Activated T-cell treated with anti-CD3 and anti-CD28 coated beads for 4 hours (primary cell): ENCODE measurements at regions not wholly inside any gene's neighbourhood (a gene's known extent, or its start where the extent isn't known, plus 50 kb on each side); places are given as distances from the start of the nearest gene placed in this dataset.
"Not testable (repeated sequence)": the region's sequence is repeated elsewhere in the genome, so short reads cannot be mapped to it uniquely, and the experiment has no call there.

Source experiments
- DNase-seq: peaks from one replicate; pipeline ENCODE4 v3.0.0-alpha.2; 2020

DNA sequence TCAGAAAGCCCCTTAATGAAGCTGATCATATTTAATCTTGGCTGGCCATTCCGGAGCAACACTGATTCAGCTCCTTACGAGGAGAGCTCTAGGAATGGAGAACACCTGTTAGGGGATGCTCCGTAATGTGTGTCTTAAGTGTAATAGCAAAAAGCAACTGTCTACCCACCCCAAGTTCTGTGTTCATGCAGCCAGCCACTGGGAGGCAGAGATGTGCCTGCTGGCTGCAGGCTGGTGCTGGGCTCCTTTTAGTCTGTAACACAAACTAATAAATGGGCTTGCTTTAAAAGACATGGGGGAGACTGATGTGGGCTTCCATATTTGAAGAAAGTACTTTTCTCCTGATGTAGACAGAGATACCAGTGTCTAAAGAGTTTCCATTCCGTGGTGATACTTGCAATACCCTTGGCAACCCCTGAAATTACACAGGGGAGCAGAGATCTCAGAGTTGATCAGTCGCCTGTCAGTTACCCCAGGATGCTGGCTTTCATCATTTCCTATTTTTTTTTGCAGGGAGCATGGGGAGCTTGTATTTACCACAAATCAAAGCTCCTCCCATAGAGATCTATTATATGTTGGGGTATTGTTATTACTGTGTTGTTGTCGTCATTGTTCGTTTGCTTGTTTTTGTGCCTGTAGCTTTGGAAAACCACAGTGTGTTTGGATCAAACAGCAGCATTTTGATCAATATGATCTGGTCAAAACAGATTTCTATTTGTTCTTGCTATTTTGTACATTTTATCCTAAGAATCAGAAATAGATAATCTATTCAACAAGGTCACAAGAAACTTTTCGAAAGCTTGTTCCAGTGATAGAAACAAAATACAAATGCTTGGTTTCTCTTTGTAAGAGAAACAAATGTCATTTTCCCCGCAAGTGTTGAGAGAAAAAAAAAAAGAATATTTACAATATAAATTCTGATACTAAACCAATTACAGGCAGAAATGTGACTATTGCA is 65.8 kb downstream of the MTX3 start:
- DNase-seq: no peak

- no peak for DNase-seq
Observed at GRCh38 chr5:79923431-79923830, 67.6 kb downstream of the MTX3 start.

DNA sequence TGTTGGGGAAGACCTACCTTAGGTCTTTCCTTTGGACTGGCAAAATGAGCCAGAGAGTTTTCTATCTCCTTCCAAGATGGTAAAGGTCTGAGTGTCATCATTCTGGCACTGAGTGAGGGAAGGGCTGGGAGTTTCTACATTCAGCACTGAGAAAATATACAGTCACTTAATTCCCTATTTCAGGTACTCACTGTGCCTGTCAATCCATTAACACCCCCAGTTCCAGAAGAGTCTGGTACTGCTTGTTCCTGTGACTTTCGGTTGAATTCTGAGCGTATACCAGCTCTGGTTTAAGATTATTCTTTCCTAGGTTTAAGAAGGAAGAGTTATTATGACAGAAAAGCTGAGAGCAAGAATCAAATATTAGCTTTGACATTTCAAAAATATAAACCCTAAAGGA is 68.4 kb downstream of the MTX3 start:
- DNase-seq: no peak

- DNase-seq: not testable (repeated sequence)
Observed at GRCh38 chr5:79907452-79907851, 83.6 kb downstream of the MTX3 start.

- DNase-seq: not testable (repeated sequence)
Observed at GRCh38 chr5:79902571-79902970, 88.5 kb downstream of the MTX3 start.

GRCh38 chr5:79901631-79902030 is 89.4 kb downstream of the MTX3 start:
- DNase-seq: no peak

DNA sequence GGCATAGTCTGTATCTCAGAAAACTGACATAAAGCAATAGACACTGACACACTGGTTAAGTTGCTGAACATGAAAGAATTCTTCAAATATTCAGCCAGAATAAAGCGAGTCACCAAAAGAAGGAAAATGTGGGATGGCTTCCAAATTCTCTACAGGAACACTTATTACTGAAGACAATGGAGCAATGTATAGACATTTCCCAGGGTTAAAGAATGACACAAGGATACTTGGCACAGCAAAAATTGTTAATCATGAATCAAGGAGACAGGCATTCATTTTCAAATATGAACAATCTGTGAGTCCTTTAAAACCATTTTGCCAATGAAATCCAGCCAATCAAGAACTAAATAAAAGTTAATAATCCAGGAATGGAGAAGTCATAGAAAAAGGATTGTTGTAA is 92.5 kb downstream of the MTX3 start:
- no peak for DNase-seq

DNA sequence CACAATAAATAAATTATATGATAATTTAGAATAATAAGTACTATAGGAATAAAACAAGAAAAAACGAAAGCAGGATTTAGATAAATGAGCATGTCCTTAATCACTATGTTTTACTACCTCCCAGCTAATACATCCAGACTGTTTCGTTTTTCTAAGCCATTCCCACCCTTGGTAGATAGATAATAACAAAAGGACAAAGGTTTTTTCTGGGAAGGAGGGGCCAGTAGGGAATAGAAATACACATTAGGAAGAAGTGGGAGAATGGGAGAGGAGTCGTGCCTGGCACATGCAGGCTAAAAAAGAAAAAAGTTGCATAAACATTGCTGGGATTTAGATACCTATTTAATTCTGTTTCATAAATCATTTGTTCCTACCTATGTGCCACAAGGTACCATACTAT is 97.1 kb downstream of the MTX3 start:
- DNase-seq: no peak

DNA sequence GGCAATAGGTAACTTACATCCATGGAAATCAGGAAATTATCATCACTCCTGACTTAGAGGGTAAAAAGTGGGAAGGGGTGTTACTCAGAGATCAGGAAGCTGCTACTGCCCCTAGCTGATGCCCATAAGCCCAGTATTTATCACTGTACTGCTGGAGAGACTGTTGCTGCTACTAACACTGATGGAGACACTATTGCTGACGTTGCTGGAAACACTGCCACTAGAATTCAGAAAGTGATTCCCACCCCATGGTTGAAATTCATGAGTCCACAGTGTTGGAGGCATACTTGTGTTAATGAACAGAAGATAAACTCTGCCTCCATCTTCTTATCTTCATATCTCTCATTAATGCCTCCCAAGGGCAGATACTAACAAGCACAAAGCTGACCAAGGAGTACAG is 97.6 kb downstream of the MTX3 start:
- DNase-seq: no peak

DNA sequence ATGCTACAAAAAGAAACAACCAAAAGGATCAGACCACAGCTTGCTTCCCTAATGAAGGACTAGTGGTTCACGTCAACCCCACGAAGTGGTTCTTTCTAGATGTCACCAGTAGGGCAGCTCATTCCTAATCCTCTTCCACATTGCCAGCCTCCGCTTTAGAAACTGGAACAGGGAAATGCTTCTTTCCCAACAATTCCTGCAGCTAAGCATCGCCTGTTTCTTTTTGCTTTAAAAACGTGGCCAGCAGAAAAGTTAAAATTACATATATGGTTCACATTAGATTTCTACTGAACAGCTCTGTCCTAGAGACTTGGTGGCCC is 100.2 kb downstream of the MTX3 start:
- no peak for DNase-seq

GRCh38 chr5:79890119-79890929 is 100.7 kb downstream of the MTX3 start:
- no peak for DNase-seq

DNA sequence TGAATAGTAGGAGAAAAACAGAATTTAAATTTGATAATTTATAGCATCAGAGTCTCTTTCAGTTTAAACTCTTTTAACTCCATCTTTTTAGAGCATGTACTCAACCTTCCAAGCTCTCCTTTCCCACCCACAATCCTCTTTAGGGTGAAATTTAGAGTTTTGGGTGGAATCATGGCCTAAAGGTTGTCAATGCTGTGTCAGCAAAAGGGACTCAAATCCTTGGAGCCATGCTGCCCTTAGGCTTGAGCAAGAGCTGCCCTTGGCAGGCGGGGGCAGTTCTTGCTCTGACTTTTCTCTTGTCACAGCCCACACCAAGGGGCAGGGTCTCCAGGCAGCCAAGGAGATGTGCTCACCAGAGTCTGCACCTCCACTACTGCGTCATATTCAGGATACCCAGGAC is 102.4 kb downstream of the MTX3 start:
- no peak for DNase-seq

DNA sequence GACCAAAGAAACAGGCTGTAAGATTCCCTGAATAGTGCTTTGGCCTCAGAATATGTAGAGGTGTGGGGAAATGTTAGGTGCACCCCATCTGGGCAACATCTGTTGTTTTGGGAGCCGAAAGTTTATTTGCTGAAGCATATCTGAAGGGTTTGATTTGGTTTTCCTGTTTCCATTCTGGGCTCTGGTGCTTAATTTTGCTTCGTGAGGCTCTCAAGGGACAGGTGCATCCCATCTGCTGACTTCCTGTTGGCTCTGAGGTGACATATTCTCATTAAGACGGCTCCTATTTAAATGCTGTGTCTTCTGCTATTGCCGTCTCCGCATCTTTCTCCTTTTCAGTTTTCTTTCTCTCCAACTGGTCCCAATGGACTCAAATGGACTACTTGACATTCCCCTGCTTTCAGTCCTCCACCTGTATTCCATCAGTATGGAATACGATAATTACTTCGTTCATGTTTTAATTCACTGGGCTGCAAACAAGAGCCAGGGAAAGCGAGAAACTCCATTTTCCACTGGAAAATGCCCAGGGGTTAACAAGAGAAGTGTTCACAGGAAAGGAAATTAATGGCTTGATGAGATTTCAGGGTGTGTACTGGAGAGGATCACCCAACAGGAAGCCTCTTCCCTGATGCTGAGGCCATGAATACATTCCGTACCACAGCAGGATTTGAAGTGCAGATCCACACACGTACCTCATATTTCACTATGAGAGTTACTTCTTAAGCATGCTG is 104.0 kb downstream of the MTX3 start:
- DNase-seq: no peak

GRCh38 chr5:79886456-79886855 is 104.6 kb downstream of the MTX3 start:
- DNase-seq: no peak

DNA sequence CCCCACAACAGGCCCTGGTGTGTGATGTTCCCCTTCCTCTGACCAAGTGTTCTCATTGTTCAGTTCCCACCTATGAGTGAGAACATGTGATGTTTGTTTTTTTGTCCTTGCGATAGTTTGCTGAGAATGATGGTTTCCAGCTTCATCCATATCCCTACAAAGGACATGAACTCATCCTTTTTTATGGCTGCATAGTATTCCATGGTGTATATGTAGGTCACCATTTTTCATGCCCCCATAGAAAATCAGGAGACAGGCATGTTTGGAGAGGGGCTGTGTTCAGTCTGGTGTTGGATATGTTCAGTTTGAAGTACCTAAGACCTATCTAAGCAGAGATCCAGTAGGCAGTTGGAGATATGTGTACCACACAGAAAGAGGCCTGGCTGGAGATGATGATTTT is 111.2 kb downstream of the MTX3 start:
- not testable (repeated sequence) for DNase-seq

DNA sequence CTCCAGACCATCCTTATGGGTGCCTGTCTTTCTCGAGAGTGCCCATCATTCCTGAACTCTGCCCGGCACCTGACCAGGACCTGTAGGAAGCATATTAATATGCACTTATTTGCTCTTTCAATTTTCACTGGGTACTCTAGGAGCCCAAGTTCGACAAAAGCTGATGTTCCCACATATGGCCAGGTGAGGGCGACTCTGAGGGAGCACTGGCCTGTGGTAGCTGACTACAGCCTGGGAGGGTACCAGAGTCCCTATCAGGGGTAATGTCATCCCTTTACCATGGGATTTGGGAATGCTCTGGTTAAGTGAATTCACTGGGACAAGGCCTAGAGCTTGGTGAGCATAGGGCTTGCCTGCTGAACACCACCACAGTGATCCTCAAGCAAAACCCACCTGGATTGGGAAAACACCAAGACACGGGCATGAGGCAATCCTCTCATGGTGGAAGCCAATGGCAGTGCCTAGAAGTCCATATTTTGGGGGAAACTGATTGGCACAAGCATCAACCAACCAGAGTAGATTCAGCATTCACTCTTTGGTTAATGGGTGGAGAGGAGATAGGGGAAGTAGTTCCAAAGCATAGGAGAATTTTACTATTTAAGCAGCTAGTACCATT is 112.2 kb downstream of the MTX3 start:
- DNase-seq: no peak

- DNase-seq: no peak
Observed at GRCh38 chr5:79878136-79878679, 112.9 kb downstream of the MTX3 start.

DNA sequence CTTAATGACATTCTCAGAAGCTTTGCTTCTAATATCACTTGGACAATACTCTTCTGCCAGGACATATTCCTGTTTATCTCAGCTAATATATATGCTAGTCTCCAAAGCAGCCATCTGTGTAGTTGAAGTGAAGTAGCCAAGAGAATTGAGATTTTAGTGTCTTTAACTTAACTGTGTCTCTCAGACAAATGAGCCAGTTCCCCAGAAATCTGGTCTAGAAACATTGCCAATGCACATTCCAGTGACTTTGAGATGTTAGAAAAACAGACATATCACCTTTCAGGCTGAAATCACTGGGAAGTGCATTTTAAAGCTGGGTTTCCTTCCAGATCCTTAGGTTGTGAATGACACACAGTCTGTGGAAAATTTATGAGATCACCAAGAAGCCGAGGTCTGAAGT is 114.6 kb downstream of the MTX3 start:
- DNase-seq: no peak

GRCh38 chr5:79875230-79875629 is 115.8 kb downstream of the MTX3 start:
- no peak for DNase-seq

DNA sequence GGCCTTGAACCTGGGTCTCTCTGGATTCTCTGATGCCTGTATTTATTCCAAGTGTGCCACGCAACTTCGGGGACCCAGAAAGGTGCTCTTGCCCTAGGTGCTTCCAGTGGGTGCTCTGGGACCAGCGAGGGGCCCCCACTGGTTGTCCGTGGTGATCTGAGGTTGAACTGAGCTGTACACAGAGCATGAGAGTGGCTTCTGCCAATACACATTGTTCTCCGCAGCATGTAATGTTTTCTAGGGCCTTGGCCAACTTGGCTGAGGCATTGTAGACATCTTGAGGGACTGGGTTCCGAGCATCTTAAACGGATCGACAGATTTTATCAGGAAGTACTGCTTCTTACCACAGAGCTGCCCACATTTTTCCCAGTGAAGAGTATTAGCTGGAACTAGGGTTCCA is 117.9 kb downstream of the MTX3 start:
- no peak for DNase-seq

- no peak for DNase-seq
Observed at GRCh38 chr5:79872291-79872690, 118.8 kb downstream of the MTX3 start.

- DNase-seq: no peak
Observed at GRCh38 chr5:79871364-79872120, 119.5 kb downstream of the MTX3 start.
